HepG2 (cell line): ENCODE measurements at regions not wholly inside any gene's neighbourhood (a gene's known extent, or its start where the extent isn't known, plus 50 kb on each side); places are given as distances from the start of the nearest gene placed in this dataset.

Experiments
- EHMT2 ChIP-seq: fragments of 200-600 bp; sonication (generic); IDR thresholded peaks from 2 replicates; pipeline ENCODE4 v1.7.0; 2017; ENCODE audit warnings: antibody characterized with exemption, low read depth, low read length, borderline replicate concordance
- SIN3A ChIP-seq: IDR thresholded peaks from 2 replicates; pipeline ENCODE4 v1.6.1; 2011; ENCODE audit warnings: low read depth, mild to moderate bottlenecking, control low read depth, low read length, borderline replicate concordance
- ZNF274 ChIP-seq: sonication (generic); formaldehyde crosslinking; IDR thresholded peaks from 2 replicates; pipeline ENCODE4 v1.5.1; 2020; ENCODE audit warnings: mild to moderate bottlenecking, missing genetic modification reagents

- TF ChIP-seq SIN3A (no peak), EHMT2 (no peak), ZNF274 (CRISPR knock-in tag) (no peak)
These were observed 292.8 kb upstream of the KLF6 start for GRCh38 chr10:4077804-4078203.
